H9 (cell line): ENCODE measurements at regions not wholly inside any gene's neighbourhood (a gene's known extent, or its start where the extent isn't known, plus 50 kb on each side); places are given as distances from the start of the nearest gene placed in this dataset.

Experiments used
- DNase-seq: peaks from one replicate; pipeline ENCODE4 v3.0.0-alpha.2; 2017
- H2AFZ ChIP-seq: one replicate; pipeline ENCODE4 v1.6.1; 2013; ENCODE audit warnings: mild to moderate bottlenecking, low read length, control low read depth, moderate library complexity
- H2AK5ac ChIP-seq: 2 replicates; pipeline ENCODE4 v1.6.1; 2013; ENCODE audit warnings: low read length, control low read depth, mixed read lengths; ENCODE audit not compliant: insufficient read length
- H2BK120ac ChIP-seq: one replicate; pipeline ENCODE4 v1.6.1; 2013; ENCODE audit warnings: low read depth, mild to moderate bottlenecking, low read length, control low read depth, inconsistent platforms; ENCODE audit not compliant: poor library complexity, severe bottlenecking
- H2BK12ac ChIP-seq: 2 replicates; pipeline ENCODE4 v1.6.1; 2013; ENCODE audit warnings: low read length, control low read depth, mixed read lengths, low read depth; ENCODE audit not compliant: insufficient read length
- H2BK15ac ChIP-seq: 2 replicates; pipeline ENCODE4 v1.6.1; 2013; ENCODE audit warnings: low read depth, low read length, control low read depth
- H2BK20ac ChIP-seq: one replicate; pipeline ENCODE4 v1.6.1; 2013; ENCODE audit warnings: low read depth, mild to moderate bottlenecking, low read length, control low read depth, inconsistent platforms; ENCODE audit not compliant: poor library complexity, severe bottlenecking
- H2BK5ac ChIP-seq: 2 replicates; pipeline ENCODE4 v1.6.1; 2013; ENCODE audit warnings: low read length, control low read depth, mixed read lengths; ENCODE audit not compliant: insufficient read length
- H3K14ac ChIP-seq: 2 replicates; pipeline ENCODE4 v1.6.1; 2013; ENCODE audit warnings: low read length, control low read depth; ENCODE audit not compliant: insufficient read depth
- H3K18ac ChIP-seq: 2 replicates; pipeline ENCODE4 v1.6.1; 2013; ENCODE audit warnings: low read depth, mild to moderate bottlenecking, mixed read lengths, low read length, control low read depth; ENCODE audit not compliant: insufficient read length
- H3K23ac ChIP-seq: 2 replicates; pipeline ENCODE4 v1.6.1; 2013; ENCODE audit warnings: low read length, control low read depth, mixed read lengths, low read depth; ENCODE audit not compliant: insufficient read length
- H3K23me2 ChIP-seq: 2 replicates; pipeline ENCODE4 v1.6.1; 2013; ENCODE audit warnings: low read depth, mild to moderate bottlenecking, mixed read lengths, low read length, control low read depth; ENCODE audit not compliant: insufficient read length, poor library complexity, severe bottlenecking
- H3K27ac ChIP-seq: 2 replicates; pipeline ENCODE4 v1.5.1; 2013; ENCODE audit warnings: low read length, control low read depth, mixed read lengths, low read depth; ENCODE audit not compliant: insufficient read length
- H3K27me3 ChIP-seq: 2 replicates; pipeline ENCODE4 v1.6.1; 2013; ENCODE audit warnings: low read length, control low read depth, inconsistent platforms; ENCODE audit not compliant: insufficient read depth
- H3K4ac ChIP-seq: 2 replicates; pipeline ENCODE4 v1.6.1; 2013; ENCODE audit warnings: low read depth, mild to moderate bottlenecking, control low read depth, inconsistent platforms, low read length, moderate library complexity
- H3K4me1 ChIP-seq: 2 replicates; pipeline ENCODE4 v1.6.1; 2013; ENCODE audit warnings: low read length, control low read depth, inconsistent platforms; ENCODE audit not compliant: insufficient read depth
- H3K4me2 ChIP-seq: 2 replicates; pipeline ENCODE4 v1.6.1; 2013; ENCODE audit warnings: low read length, control low read depth, mixed read lengths; ENCODE audit not compliant: insufficient read length, insufficient read depth
- H3K56ac ChIP-seq: 2 replicates; pipeline ENCODE4 v1.6.1; 2013; ENCODE audit warnings: low read depth, mild to moderate bottlenecking, mixed read lengths, low read length, control low read depth; ENCODE audit not compliant: insufficient read length
- H3K79me1 ChIP-seq: 2 replicates; pipeline ENCODE4 v1.6.1; 2013; ENCODE audit warnings: low read depth, mild to moderate bottlenecking, moderate library complexity, low read length, control low read depth, inconsistent platforms; ENCODE audit not compliant: insufficient read depth, poor library complexity, severe bottlenecking
- H3K79me2 ChIP-seq: 2 replicates; pipeline ENCODE4 v1.6.1; 2013; ENCODE audit warnings: low read length, control low read depth, inconsistent platforms; ENCODE audit not compliant: insufficient read depth
- H3K9ac ChIP-seq: 2 replicates; pipeline ENCODE4 v1.6.1; 2013; ENCODE audit warnings: low read length, control low read depth, mixed read lengths; ENCODE audit not compliant: insufficient read length; ENCODE audit errors: extremely low read depth
- H3K9me3 ChIP-seq: one replicate; pipeline ENCODE4 v1.6.1; 2013; ENCODE audit warnings: low read depth, low read length, inconsistent platforms; ENCODE audit not compliant: control insufficient read depth
- H3T11ph ChIP-seq: one replicate; pipeline ENCODE4 v1.6.1; 2013; ENCODE audit warnings: mild to moderate bottlenecking, low read length, control low read depth, inconsistent platforms
- H4K20me1 ChIP-seq: one replicate; pipeline ENCODE4 v1.6.1; 2013; ENCODE audit not compliant: control insufficient read depth, insufficient read length, insufficient read depth
- H4K5ac ChIP-seq: 2 replicates; pipeline ENCODE4 v1.6.1; 2013; ENCODE audit warnings: low read depth, mild to moderate bottlenecking, mixed read lengths, low read length, control low read depth; ENCODE audit not compliant: insufficient read length
- H4K8ac ChIP-seq: replicated peaks from 2 replicates; pipeline ENCODE4 v1.6.1; 2013; ENCODE audit warnings: low read length, control low read depth, mixed read lengths, low read depth; ENCODE audit not compliant: insufficient read length
- H4K91ac ChIP-seq: 2 replicates; pipeline ENCODE4 v1.6.1; 2013; ENCODE audit warnings: low read depth, mild to moderate bottlenecking, moderate library complexity, mixed read lengths, low read length, control low read depth; ENCODE audit not compliant: insufficient read length
- H3K27ac Mint-ChIP-seq, 3 experiments: 2 replicates in 2 of 3; 3 replicates in 1 of 3; pipeline ENCODE4 v1.8.0; 2020 to 2021; ENCODE audit warnings: mixed read lengths in 3 of 3, mild to moderate bottlenecking in 1 of 3, moderate library complexity in 1 of 3
- H3K27me3 Mint-ChIP-seq: 2 replicates; pipeline ENCODE4 v1.8.0; 2021; ENCODE audit warnings: low read depth, mild to moderate bottlenecking, moderate library complexity, mixed read lengths
- H3K36me3 Mint-ChIP-seq, 3 experiments: 2 replicates in 2 of 3; 3 replicates in 1 of 3; pipeline ENCODE4 v1.8.0; 2020 to 2021; ENCODE audit warnings: low read depth in 3 of 3, mixed read lengths in 3 of 3; ENCODE audit not compliant: insufficient read depth in 1 of 3
- H3K4me1 Mint-ChIP-seq, 2 experiments: 2 replicates each; pipeline ENCODE4 v1.8.0; 2020; ENCODE audit warnings: mixed read lengths in 2 of 2
- H3K4me3 Mint-ChIP-seq, 2 experiments: 2 replicates in 1 of 2; 3 replicates in 1 of 2; pipeline ENCODE4 v1.8.0; 2020 to 2021; ENCODE audit warnings: mild to moderate bottlenecking in 2 of 2, mixed read lengths in 2 of 2, moderate library complexity in 1 of 2
- H3K9me3 Mint-ChIP-seq, 2 experiments: 2 replicates in 1 of 2; 3 replicates in 1 of 2; pipeline ENCODE4 v1.8.0; 2020; ENCODE audit warnings: mild to moderate bottlenecking in 2 of 2, mixed read lengths in 2 of 2, moderate library complexity in 1 of 2
- CTCF ChIP-seq: fragments of 200-600 bp; sonication (generic); conservative IDR thresholded peaks from 3 replicates; pipeline ENCODE4 v1.8.0; 2021; ENCODE audit warnings: antibody characterized with exemption, mild to moderate bottlenecking
- WGBS: extraction: QIAGEN DNeasy Blood & Tissue Kit; methylation state at CpG from one replicate; pipeline ENCODE4 v1.1.7; 2013; ENCODE audit warnings: missing lambda C conversion rate, low lambda C conversion rate, mixed read lengths; ENCODE audit not compliant: insufficient read length; ENCODE audit errors: extremely low coverage; 5-methylcytosine and 5-hydroxymethylcytosine counted together

- H3K27me3 Mint-ChIP-seq = peaks cover 12% of the 10 kb centered on the region
- no peak overlapping the region for H3K9ac ChIP-seq
- no peak overlapping the region for H3K23ac ChIP-seq
- H2BK15ac ChIP-seq = no peak overlapping the region
- H3K23me2 ChIP-seq = no peaks in the 10 kb centered on the region
- no peak overlapping the region for H4K8ac ChIP-seq
- no peak overlapping the region for H3K4me2 ChIP-seq
- no peak overlapping the region for H2AK5ac ChIP-seq
- H3K9me3 ChIP-seq = no peaks in the 10 kb centered on the region
- WGBS = no CpG with 5 or more reads among the region's 6 CpGs
- no peak for TF ChIP-seq CTCF
- H3K18ac ChIP-seq = no peak overlapping the region
- no peak overlapping the region for H4K91ac ChIP-seq
- no peaks in the 10 kb centered on the region for H3K79me2 ChIP-seq
- no peak overlapping the region for H3K4ac ChIP-seq
- H3K27ac ChIP-seq = no peak overlapping the region
- peaks cover 6 to 7% of the 10 kb centered on the region in 2 experiments; a peak in 2 of 4 replicates for H3K4me1 Mint-ChIP-seq
- no peaks in the 10 kb centered on the region for H3K36me3 Mint-ChIP-seq
- no peaks in the 10 kb centered on the region for H3K27me3 ChIP-seq
- no peak overlapping the region for H3K56ac ChIP-seq
- H3K4me3 Mint-ChIP-seq = no peak overlapping the region
- H3K27ac Mint-ChIP-seq = no peak overlapping the region; a peak in 1 of 7 replicates
- no peak overlapping the region for H2BK5ac ChIP-seq
- H3K4me1 ChIP-seq = no peaks in the 10 kb centered on the region
- no peaks in the 10 kb centered on the region for H4K20me1 ChIP-seq
- H3K14ac ChIP-seq = no peak overlapping the region
- no peak overlapping the region for H3T11ph ChIP-seq
- H3K79me1 ChIP-seq = no peaks in the 10 kb centered on the region
- H2BK12ac ChIP-seq = no peak overlapping the region
- no peaks in the 10 kb centered on the region; a peak in 1 of 5 replicates for H3K9me3 Mint-ChIP-seq
- H4K5ac ChIP-seq = no peak overlapping the region
- H2BK20ac ChIP-seq = no peak overlapping the region
- no peak overlapping the region for H2AFZ ChIP-seq
- H2BK120ac ChIP-seq = no peak overlapping the region
- no peak for DNase-seq
Observed at GRCh38 chr10:78390051-78390450, 356.4 kb downstream of the RPS24 start.
